H9 (cell line): ENCODE measurements at regions not wholly inside any gene's neighbourhood (a gene's known extent, or its start where the extent isn't known, plus 50 kb on each side); places are given as distances from the start of the nearest gene placed in this dataset.

ENCODE experiments used
- DNase-seq: peaks from one replicate; pipeline ENCODE4 v3.0.0-alpha.2; 2017
- H2AFZ ChIP-seq: one replicate; pipeline ENCODE4 v1.6.1; 2013; ENCODE audit warnings: mild to moderate bottlenecking, low read length, control low read depth, moderate library complexity
- H2AK5ac ChIP-seq: 2 replicates; pipeline ENCODE4 v1.6.1; 2013; ENCODE audit warnings: low read length, control low read depth, mixed read lengths; ENCODE audit not compliant: insufficient read length
- H2BK120ac ChIP-seq: one replicate; pipeline ENCODE4 v1.6.1; 2013; ENCODE audit warnings: low read depth, mild to moderate bottlenecking, low read length, control low read depth, inconsistent platforms; ENCODE audit not compliant: poor library complexity, severe bottlenecking
- H2BK12ac ChIP-seq: 2 replicates; pipeline ENCODE4 v1.6.1; 2013; ENCODE audit warnings: low read length, control low read depth, mixed read lengths, low read depth; ENCODE audit not compliant: insufficient read length
- H2BK15ac ChIP-seq: 2 replicates; pipeline ENCODE4 v1.6.1; 2013; ENCODE audit warnings: low read depth, low read length, control low read depth
- H2BK20ac ChIP-seq: one replicate; pipeline ENCODE4 v1.6.1; 2013; ENCODE audit warnings: low read depth, mild to moderate bottlenecking, low read length, control low read depth, inconsistent platforms; ENCODE audit not compliant: poor library complexity, severe bottlenecking
- H2BK5ac ChIP-seq: 2 replicates; pipeline ENCODE4 v1.6.1; 2013; ENCODE audit warnings: low read length, control low read depth, mixed read lengths; ENCODE audit not compliant: insufficient read length
- H3K14ac ChIP-seq: 2 replicates; pipeline ENCODE4 v1.6.1; 2013; ENCODE audit warnings: low read length, control low read depth; ENCODE audit not compliant: insufficient read depth
- H3K18ac ChIP-seq: 2 replicates; pipeline ENCODE4 v1.6.1; 2013; ENCODE audit warnings: low read depth, mild to moderate bottlenecking, mixed read lengths, low read length, control low read depth; ENCODE audit not compliant: insufficient read length
- H3K23ac ChIP-seq: 2 replicates; pipeline ENCODE4 v1.6.1; 2013; ENCODE audit warnings: low read length, control low read depth, mixed read lengths, low read depth; ENCODE audit not compliant: insufficient read length
- H3K23me2 ChIP-seq: 2 replicates; pipeline ENCODE4 v1.6.1; 2013; ENCODE audit warnings: low read depth, mild to moderate bottlenecking, mixed read lengths, low read length, control low read depth; ENCODE audit not compliant: insufficient read length, poor library complexity, severe bottlenecking
- H3K27ac ChIP-seq: 2 replicates; pipeline ENCODE4 v1.5.1; 2013; ENCODE audit warnings: low read length, control low read depth, mixed read lengths, low read depth; ENCODE audit not compliant: insufficient read length
- H3K27me3 ChIP-seq: 2 replicates; pipeline ENCODE4 v1.6.1; 2013; ENCODE audit warnings: low read length, control low read depth, inconsistent platforms; ENCODE audit not compliant: insufficient read depth
- H3K4ac ChIP-seq: 2 replicates; pipeline ENCODE4 v1.6.1; 2013; ENCODE audit warnings: low read depth, mild to moderate bottlenecking, control low read depth, inconsistent platforms, low read length, moderate library complexity
- H3K4me1 ChIP-seq: 2 replicates; pipeline ENCODE4 v1.6.1; 2013; ENCODE audit warnings: low read length, control low read depth, inconsistent platforms; ENCODE audit not compliant: insufficient read depth
- H3K4me2 ChIP-seq: 2 replicates; pipeline ENCODE4 v1.6.1; 2013; ENCODE audit warnings: low read length, control low read depth, mixed read lengths; ENCODE audit not compliant: insufficient read length, insufficient read depth
- H3K56ac ChIP-seq: 2 replicates; pipeline ENCODE4 v1.6.1; 2013; ENCODE audit warnings: low read depth, mild to moderate bottlenecking, mixed read lengths, low read length, control low read depth; ENCODE audit not compliant: insufficient read length
- H3K79me1 ChIP-seq: 2 replicates; pipeline ENCODE4 v1.6.1; 2013; ENCODE audit warnings: low read depth, mild to moderate bottlenecking, moderate library complexity, low read length, control low read depth, inconsistent platforms; ENCODE audit not compliant: insufficient read depth, poor library complexity, severe bottlenecking
- H3K79me2 ChIP-seq: 2 replicates; pipeline ENCODE4 v1.6.1; 2013; ENCODE audit warnings: low read length, control low read depth, inconsistent platforms; ENCODE audit not compliant: insufficient read depth
- H3K9ac ChIP-seq: 2 replicates; pipeline ENCODE4 v1.6.1; 2013; ENCODE audit warnings: low read length, control low read depth, mixed read lengths; ENCODE audit not compliant: insufficient read length; ENCODE audit errors: extremely low read depth
- H3K9me3 ChIP-seq: one replicate; pipeline ENCODE4 v1.6.1; 2013; ENCODE audit warnings: low read depth, low read length, inconsistent platforms; ENCODE audit not compliant: control insufficient read depth
- H3T11ph ChIP-seq: one replicate; pipeline ENCODE4 v1.6.1; 2013; ENCODE audit warnings: mild to moderate bottlenecking, low read length, control low read depth, inconsistent platforms
- H4K20me1 ChIP-seq: one replicate; pipeline ENCODE4 v1.6.1; 2013; ENCODE audit not compliant: control insufficient read depth, insufficient read length, insufficient read depth
- H4K5ac ChIP-seq: 2 replicates; pipeline ENCODE4 v1.6.1; 2013; ENCODE audit warnings: low read depth, mild to moderate bottlenecking, mixed read lengths, low read length, control low read depth; ENCODE audit not compliant: insufficient read length
- H4K8ac ChIP-seq: replicated peaks from 2 replicates; pipeline ENCODE4 v1.6.1; 2013; ENCODE audit warnings: low read length, control low read depth, mixed read lengths, low read depth; ENCODE audit not compliant: insufficient read length
- H4K91ac ChIP-seq: 2 replicates; pipeline ENCODE4 v1.6.1; 2013; ENCODE audit warnings: low read depth, mild to moderate bottlenecking, moderate library complexity, mixed read lengths, low read length, control low read depth; ENCODE audit not compliant: insufficient read length
- H3K27ac Mint-ChIP-seq, 3 experiments: 2 replicates in 2 of 3; 3 replicates in 1 of 3; pipeline ENCODE4 v1.8.0; 2020 to 2021; ENCODE audit warnings: mixed read lengths in 3 of 3, mild to moderate bottlenecking in 1 of 3, moderate library complexity in 1 of 3
- H3K27me3 Mint-ChIP-seq: 2 replicates; pipeline ENCODE4 v1.8.0; 2021; ENCODE audit warnings: low read depth, mild to moderate bottlenecking, moderate library complexity, mixed read lengths
- H3K36me3 Mint-ChIP-seq, 3 experiments: 2 replicates in 2 of 3; 3 replicates in 1 of 3; pipeline ENCODE4 v1.8.0; 2020 to 2021; ENCODE audit warnings: low read depth in 3 of 3, mixed read lengths in 3 of 3; ENCODE audit not compliant: insufficient read depth in 1 of 3
- H3K4me1 Mint-ChIP-seq, 2 experiments: 2 replicates each; pipeline ENCODE4 v1.8.0; 2020; ENCODE audit warnings: mixed read lengths in 2 of 2
- H3K4me3 Mint-ChIP-seq, 2 experiments: 2 replicates in 1 of 2; 3 replicates in 1 of 2; pipeline ENCODE4 v1.8.0; 2020 to 2021; ENCODE audit warnings: mild to moderate bottlenecking in 2 of 2, mixed read lengths in 2 of 2, moderate library complexity in 1 of 2
- H3K9me3 Mint-ChIP-seq, 2 experiments: 2 replicates in 1 of 2; 3 replicates in 1 of 2; pipeline ENCODE4 v1.8.0; 2020; ENCODE audit warnings: mild to moderate bottlenecking in 2 of 2, mixed read lengths in 2 of 2, moderate library complexity in 1 of 2
- CTCF ChIP-seq: fragments of 200-600 bp; sonication (generic); conservative IDR thresholded peaks from 3 replicates; pipeline ENCODE4 v1.8.0; 2021; ENCODE audit warnings: antibody characterized with exemption, mild to moderate bottlenecking
- WGBS: extraction: QIAGEN DNeasy Blood & Tissue Kit; methylation state at CpG from one replicate; pipeline ENCODE4 v1.1.7; 2013; ENCODE audit warnings: missing lambda C conversion rate, low lambda C conversion rate, mixed read lengths; ENCODE audit not compliant: insufficient read length; ENCODE audit errors: extremely low coverage; 5-methylcytosine and 5-hydroxymethylcytosine counted together

- H3K36me3 Mint-ChIP-seq: no peaks in the 10 kb centered on the region
- WGBS: no CpG with 5 or more reads among the region's 4 CpGs
- H3K27ac ChIP-seq: no peak overlapping the region
- H3K23ac ChIP-seq: no peak overlapping the region
- no peak for DNase-seq
- H3K18ac ChIP-seq: no peak overlapping the region
- H3K79me2 ChIP-seq: no peaks in the 10 kb centered on the region
- no peak overlapping the region for H4K91ac ChIP-seq
- H4K5ac ChIP-seq: no peak overlapping the region
- H3K4me1 Mint-ChIP-seq: no peaks in the 10 kb centered on the region
- no peak overlapping the region for H2BK5ac ChIP-seq
- H3K14ac ChIP-seq: no peak overlapping the region
- H2BK120ac ChIP-seq: no peak overlapping the region
- H3K27me3 Mint-ChIP-seq: no peaks in the 10 kb centered on the region; the same call in 1 of the 2 replicates
- no peak overlapping the region for H3K56ac ChIP-seq
- H3K9me3 Mint-ChIP-seq: no peaks in the 10 kb centered on the region
- H2AFZ ChIP-seq: no peak overlapping the region
- no peaks in the 10 kb centered on the region for H3K27me3 ChIP-seq
- H3K4me3 Mint-ChIP-seq: no peak overlapping the region
- no peak overlapping the region for H3K4ac ChIP-seq
- H2BK20ac ChIP-seq: no peak overlapping the region
- H3T11ph ChIP-seq: no peak overlapping the region
- no peak overlapping the region for H3K4me2 ChIP-seq
- no peak overlapping the region for H2AK5ac ChIP-seq
- no peaks in the 10 kb centered on the region for H3K4me1 ChIP-seq
- no peak overlapping the region for H4K8ac ChIP-seq
- H4K20me1 ChIP-seq: no peaks in the 10 kb centered on the region
- no peak overlapping the region for H2BK15ac ChIP-seq
- H3K9ac ChIP-seq: no peak overlapping the region
- H3K9me3 ChIP-seq: no peaks in the 10 kb centered on the region
- H3K79me1 ChIP-seq: no peaks in the 10 kb centered on the region
- no peak overlapping the region for H3K27ac Mint-ChIP-seq
- TF ChIP-seq CTCF: no peak
- no peak overlapping the region for H2BK12ac ChIP-seq
- no peaks in the 10 kb centered on the region for H3K23me2 ChIP-seq
Observed at GRCh38 chr16:61002479-61003204, 1033.6 kb downstream of the CDH8 start.
